ENCODE measurements at regions not wholly inside any gene's neighbourhood (a gene's known extent, or its start where the extent isn't known, plus 50 kb on each side); places are given as distances from the start of the nearest gene placed in this dataset.

GRCh38 chr16:73738266-73738665, 558.3 kb upstream of the PSMD7 start:
- H3K36me3 ChIP-seq (ENCODE audit: insufficient read depth, low read length): no peaks in the 10 kb centered on the region
- H3K9ac ChIP-seq (ENCODE audit: low read depth, low read length): no peak overlapping the region

GRCh38 chr16:73737637-73738036, 559.0 kb upstream of the PSMD7 start:
- Histone ChIP-seq H3K4me1 (ENCODE audit: insufficient read depth, low read length) (no peaks in the 10 kb centered on the region), H3K9ac (ENCODE audit: low read depth, low read length) (no peak overlapping the region), H3K9me3 (ENCODE audit: control insufficient read depth, insufficient read depth, low read length) (peaks cover 6% of the 10 kb centered on the region), H3K36me3 (ENCODE audit: insufficient read depth, low read length) (no peaks in the 10 kb centered on the region)

More at GRCh38 chr16:73738266-73738665, 558.3 kb upstream of the PSMD7 start:
- Histone ChIP-seq H3K9me3 (ENCODE audit: control insufficient read depth, insufficient read depth, low read length) (peaks cover 5% of the 10 kb centered on the region), H3K4me1 (ENCODE audit: insufficient read depth, low read length) (no peaks in the 10 kb centered on the region)

GRCh38 chr16:73735954-73736353, 560.7 kb upstream of the PSMD7 start:
- Histone ChIP-seq H3K4me1 (ENCODE audit: insufficient read depth, low read length) (no peaks in the 10 kb centered on the region), H3K36me3 (ENCODE audit: insufficient read depth, low read length) (no peaks in the 10 kb centered on the region), H3K9me3 (ENCODE audit: control insufficient read depth, insufficient read depth, low read length) (peaks cover 8% of the 10 kb centered on the region), H3K9ac (ENCODE audit: low read depth, low read length) (no peak overlapping the region)

- Histone ChIP-seq H3K36me3 (ENCODE audit: insufficient read depth, low read length) (no peaks in the 10 kb centered on the region), H3K4me1 (ENCODE audit: insufficient read depth, low read length) (no peaks in the 10 kb centered on the region), H3K9ac (ENCODE audit: low read depth, low read length) (no peak overlapping the region), H3K9me3 (ENCODE audit: control insufficient read depth, insufficient read depth, low read length) (peaks cover 8% of the 10 kb centered on the region)
Measured at GRCh38 chr16:73735018-73735417, 561.6 kb upstream of the PSMD7 start.

GRCh38 chr16:73732681-73733080, 563.9 kb upstream of the PSMD7 start:
- Histone ChIP-seq H3K9me3 (ENCODE audit: control insufficient read depth, insufficient read depth, low read length) (peaks cover 8% of the 10 kb centered on the region), H3K9ac (ENCODE audit: low read depth, low read length) (no peak overlapping the region), H3K4me1 (ENCODE audit: insufficient read depth, low read length) (no peaks in the 10 kb centered on the region), H3K36me3 (ENCODE audit: insufficient read depth, low read length) (no peaks in the 10 kb centered on the region)

- Histone ChIP-seq H3K9ac (ENCODE audit: low read depth, low read length) (no peak overlapping the region), H3K4me1 (ENCODE audit: insufficient read depth, low read length) (no peaks in the 10 kb centered on the region), H3K36me3 (ENCODE audit: insufficient read depth, low read length) (no peaks in the 10 kb centered on the region), H3K9me3 (ENCODE audit: control insufficient read depth, insufficient read depth, low read length) (peaks cover 6% of the 10 kb centered on the region; the same call in 1 of the 2 replicates)
Measured at GRCh38 chr16:73732143-73732542, 564.5 kb upstream of the PSMD7 start.

- Histone ChIP-seq H3K9me3 (ENCODE audit: control insufficient read depth, insufficient read depth, low read length) (peaks cover 3% of the 10 kb centered on the region; the same call in 1 of the 2 replicates), H3K36me3 (ENCODE audit: insufficient read depth, low read length) (no peaks in the 10 kb centered on the region), H3K4me1 (ENCODE audit: insufficient read depth, low read length) (no peaks in the 10 kb centered on the region), H3K9ac (ENCODE audit: low read depth, low read length) (no peak overlapping the region)
Measured at GRCh38 chr16:73730481-73731090, 566.0 kb upstream of the PSMD7 start.

GRCh38 chr16:73725156-73725555, 571.5 kb upstream of the PSMD7 start:
- no peaks in the 10 kb centered on the region for H3K36me3 ChIP-seq (ENCODE audit: insufficient read depth, low read length)
- H3K9ac ChIP-seq (ENCODE audit: low read depth, low read length): no peak overlapping the region

GRCh38 chr16:73724503-73724902, 572.1 kb upstream of the PSMD7 start:
- Histone ChIP-seq H3K4me1 (ENCODE audit: insufficient read depth, low read length) (no peaks in the 10 kb centered on the region), H3K36me3 (ENCODE audit: insufficient read depth, low read length) (no peaks in the 10 kb centered on the region), H3K9me3 (ENCODE audit: control insufficient read depth, insufficient read depth, low read length) (no peaks in the 10 kb centered on the region), H3K9ac (ENCODE audit: low read depth, low read length) (no peak overlapping the region)

More at GRCh38 chr16:73725156-73725555, 571.5 kb upstream of the PSMD7 start:
- no peaks in the 10 kb centered on the region for H3K4me1 ChIP-seq (ENCODE audit: insufficient read depth, low read length)
- no peaks in the 10 kb centered on the region for H3K9me3 ChIP-seq (ENCODE audit: control insufficient read depth, insufficient read depth, low read length)

GRCh38 chr16:73717266-73717974, 579.2 kb upstream of the PSMD7 start:
- 0 out of 2 replicates have a peak, but pooled peaks cover 2% of the 10 kb centered on the region for H3K4me1 ChIP-seq (ENCODE audit: insufficient read depth, low read length)
- no peak overlapping the region for H3K9ac ChIP-seq (ENCODE audit: low read depth, low read length)
- H3K9me3 ChIP-seq (ENCODE audit: control insufficient read depth, insufficient read depth, low read length): no peaks in the 10 kb centered on the region
- no peaks in the 10 kb centered on the region for H3K36me3 ChIP-seq (ENCODE audit: insufficient read depth, low read length)

- Histone ChIP-seq H3K36me3 (ENCODE audit: insufficient read depth, low read length) (no peaks in the 10 kb centered on the region), H3K9me3 (ENCODE audit: control insufficient read depth, insufficient read depth, low read length) (no peaks in the 10 kb centered on the region), H3K9ac (ENCODE audit: low read depth, low read length) (no peak overlapping the region), H3K4me1 (ENCODE audit: insufficient read depth, low read length) (peaks cover 11% of the 10 kb centered on the region; the same call in 1 of the 2 replicates)
Measured at GRCh38 chr16:73714976-73715375, 581.6 kb upstream of the PSMD7 start.

GRCh38 chr16:73713778-73714495, 582.7 kb upstream of the PSMD7 start:
- H3K36me3 ChIP-seq (ENCODE audit: insufficient read depth, low read length): no peaks in the 10 kb centered on the region
- no peaks in the 10 kb centered on the region for H3K9me3 ChIP-seq (ENCODE audit: control insufficient read depth, insufficient read depth, low read length)
- peaks cover 11% of the 10 kb centered on the region; the same call in 1 of the 2 replicates for H3K4me1 ChIP-seq (ENCODE audit: insufficient read depth, low read length)
- H3K9ac ChIP-seq (ENCODE audit: low read depth, low read length): no peak overlapping the region

- Histone ChIP-seq H3K9me3 (ENCODE audit: control insufficient read depth, insufficient read depth, low read length) (no peaks in the 10 kb centered on the region), H3K4me1 (ENCODE audit: insufficient read depth, low read length) (peaks cover 11% of the 10 kb centered on the region; the same call in 1 of the 2 replicates), H3K36me3 (ENCODE audit: insufficient read depth, low read length) (no peaks in the 10 kb centered on the region), H3K9ac (ENCODE audit: low read depth, low read length) (no peak overlapping the region)
Measured at GRCh38 chr16:73713251-73713650, 583.4 kb upstream of the PSMD7 start.

- peaks cover 11% of the 10 kb centered on the region; the same call in 1 of the 2 replicates for H3K4me1 ChIP-seq (ENCODE audit: insufficient read depth, low read length)
- no peak overlapping the region for H3K9ac ChIP-seq (ENCODE audit: low read depth, low read length)
- no peaks in the 10 kb centered on the region for H3K9me3 ChIP-seq (ENCODE audit: control insufficient read depth, insufficient read depth, low read length)
- H3K36me3 ChIP-seq (ENCODE audit: insufficient read depth, low read length): no peaks in the 10 kb centered on the region
Measured at GRCh38 chr16:73711406-73712080, 585.1 kb upstream of the PSMD7 start.
